Lower leg skin (tissue), 3 donors: ENCODE measurements at regions not wholly inside any gene's neighbourhood (a gene's known extent, or its start where the extent isn't known, plus 50 kb on each side); places are given as distances from the start of the nearest gene placed in this dataset.

Experiments used
- POLR2A ChIP-seq, 2 donors: fragments of 450-650 bp; IDR thresholded peaks; one replicate each; pipeline ENCODE4 v1.6.1; 2016 to 2017; ENCODE audit warnings: antibody characterized with exemption in 2 of 2, mild to moderate bottlenecking in 1 of 2, moderate library complexity in 1 of 2
- TF ChIP-seq, protein P1 (sequence below), 3 donors: fragments of 450-650 bp; IDR thresholded peaks; one replicate each; pipeline ENCODE4 v1.5.1; 2016; ENCODE audit warnings: antibody characterized with exemption in 3 of 3, mild to moderate bottlenecking in 3 of 3, moderate library complexity in 2 of 3

GRCh38 chr3:178417736-178418135 is 118.5 kb upstream of the KCNMB2 start:
- no peak for TF ChIP-seq POLR2A (IDR thresholded peaks at IDR 0.05)
- TF ChIP-seq, protein P1, sequence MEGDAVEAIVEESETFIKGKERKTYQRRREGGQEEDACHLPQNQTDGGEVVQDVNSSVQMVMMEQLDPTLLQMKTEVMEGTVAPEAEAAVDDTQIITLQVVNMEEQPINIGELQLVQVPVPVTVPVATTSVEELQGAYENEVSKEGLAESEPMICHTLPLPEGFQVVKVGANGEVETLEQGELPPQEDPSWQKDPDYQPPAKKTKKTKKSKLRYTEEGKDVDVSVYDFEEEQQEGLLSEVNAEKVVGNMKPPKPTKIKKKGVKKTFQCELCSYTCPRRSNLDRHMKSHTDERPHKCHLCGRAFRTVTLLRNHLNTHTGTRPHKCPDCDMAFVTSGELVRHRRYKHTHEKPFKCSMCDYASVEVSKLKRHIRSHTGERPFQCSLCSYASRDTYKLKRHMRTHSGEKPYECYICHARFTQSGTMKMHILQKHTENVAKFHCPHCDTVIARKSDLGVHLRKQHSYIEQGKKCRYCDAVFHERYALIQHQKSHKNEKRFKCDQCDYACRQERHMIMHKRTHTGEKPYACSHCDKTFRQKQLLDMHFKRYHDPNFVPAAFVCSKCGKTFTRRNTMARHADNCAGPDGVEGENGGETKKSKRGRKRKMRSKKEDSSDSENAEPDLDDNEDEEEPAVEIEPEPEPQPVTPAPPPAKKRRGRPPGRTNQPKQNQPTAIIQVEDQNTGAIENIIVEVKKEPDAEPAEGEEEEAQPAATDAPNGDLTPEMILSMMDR (IDR thresholded peaks at IDR 0.05), result no peak
